Myocyte (in vitro differentiated cells): ENCODE measurements at regions not wholly inside any gene's neighbourhood (a gene's known extent, or its start where the extent isn't known, plus 50 kb on each side); places are given as distances from the start of the nearest gene placed in this dataset.

Source experiments
- DNase-seq: peaks from one replicate; pipeline ENCODE4 v3.0.0-alpha.2; 2012; ENCODE audit warnings: low read depth

DNA sequence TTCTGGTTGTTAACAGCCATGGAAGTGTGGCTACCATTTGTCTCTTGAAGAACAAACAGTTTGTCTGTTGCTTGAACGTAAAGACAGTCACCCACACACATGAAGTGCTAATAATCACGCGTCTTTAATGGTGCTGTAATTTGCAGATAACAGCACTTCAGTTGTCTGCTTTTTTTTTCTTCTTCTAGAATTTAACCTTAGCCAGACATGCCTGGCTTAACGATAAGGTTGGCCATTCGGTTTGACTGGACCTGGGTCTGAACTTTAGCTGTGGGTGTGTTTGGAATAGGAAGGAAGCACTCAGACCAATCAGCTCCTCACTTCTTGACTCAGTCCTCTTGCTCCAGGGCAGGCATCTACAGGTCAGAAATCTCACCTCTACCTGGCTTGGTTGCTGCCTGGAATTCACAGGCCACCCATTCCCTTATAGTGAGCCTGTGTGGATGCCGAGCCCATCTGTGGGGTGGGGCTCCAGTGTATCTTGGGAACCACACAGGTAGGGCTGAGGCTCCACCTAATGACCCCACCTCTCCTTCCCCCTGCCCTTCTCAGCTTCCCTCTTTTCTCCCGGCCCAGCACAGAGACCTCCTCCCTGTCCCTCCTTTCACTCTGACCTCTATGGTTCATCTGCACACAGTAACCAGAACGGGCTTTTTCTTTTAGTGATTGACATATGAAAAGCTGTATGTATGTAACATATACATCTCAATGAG is 246.4 kb upstream of the PWP1 start:
- DNase-seq: no peak

DNA sequence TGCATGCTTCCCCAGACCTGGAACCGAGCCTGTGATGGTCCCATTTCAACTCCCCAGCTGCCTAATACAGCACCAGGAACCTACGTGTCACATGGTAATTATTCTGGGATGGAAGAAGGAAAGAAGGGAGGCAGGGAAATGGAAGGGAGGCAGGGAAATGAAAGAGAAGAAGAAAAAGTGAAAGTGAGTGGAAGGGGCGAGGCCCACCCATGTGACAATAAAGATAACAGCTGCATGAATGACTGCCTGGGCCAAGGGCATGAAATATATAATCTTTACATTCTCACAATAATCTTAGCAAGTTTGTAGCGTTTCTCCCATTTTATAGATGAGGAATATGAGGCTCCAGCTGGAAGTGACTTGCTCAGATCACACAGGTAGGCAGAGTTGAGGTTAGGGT is 245.0 kb upstream of the PWP1 start:
- no peak for DNase-seq

DNA sequence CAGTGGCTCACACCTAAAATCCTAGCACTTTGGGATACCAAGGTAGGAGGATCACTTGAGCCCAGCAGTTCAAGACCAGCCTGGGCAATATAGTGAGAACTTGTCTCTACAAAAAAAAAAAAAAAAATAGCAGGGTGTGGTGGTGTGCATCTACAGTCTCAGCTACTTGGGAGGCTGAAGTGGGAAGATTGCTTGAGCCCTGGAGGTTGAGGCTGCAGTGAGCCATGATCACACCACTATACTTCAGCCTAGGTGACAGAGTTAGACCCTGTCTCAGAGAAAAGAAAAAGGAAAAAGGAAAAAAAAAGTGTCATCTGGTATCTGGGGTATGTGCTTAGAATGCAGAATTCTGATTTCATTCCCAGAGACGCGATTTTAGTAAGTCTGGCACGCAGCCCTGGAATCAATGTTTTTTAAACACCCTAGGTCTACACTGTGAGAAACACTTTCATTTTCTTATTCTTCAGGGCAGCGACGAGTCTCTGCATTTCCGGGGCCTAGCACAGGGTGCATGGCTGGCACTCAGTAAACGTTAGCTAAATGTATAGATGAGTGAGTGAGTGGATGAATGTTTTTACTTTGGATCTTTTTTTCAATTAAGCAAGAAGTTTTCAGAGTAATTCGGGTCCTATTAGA is 243.8 kb upstream of the PWP1 start:
- peak; percentile 8 for DNase-seq

GRCh38 chr12:107442326-107442987 is 243.1 kb upstream of the PWP1 start:
- peak; percentile 32 for DNase-seq

DNA sequence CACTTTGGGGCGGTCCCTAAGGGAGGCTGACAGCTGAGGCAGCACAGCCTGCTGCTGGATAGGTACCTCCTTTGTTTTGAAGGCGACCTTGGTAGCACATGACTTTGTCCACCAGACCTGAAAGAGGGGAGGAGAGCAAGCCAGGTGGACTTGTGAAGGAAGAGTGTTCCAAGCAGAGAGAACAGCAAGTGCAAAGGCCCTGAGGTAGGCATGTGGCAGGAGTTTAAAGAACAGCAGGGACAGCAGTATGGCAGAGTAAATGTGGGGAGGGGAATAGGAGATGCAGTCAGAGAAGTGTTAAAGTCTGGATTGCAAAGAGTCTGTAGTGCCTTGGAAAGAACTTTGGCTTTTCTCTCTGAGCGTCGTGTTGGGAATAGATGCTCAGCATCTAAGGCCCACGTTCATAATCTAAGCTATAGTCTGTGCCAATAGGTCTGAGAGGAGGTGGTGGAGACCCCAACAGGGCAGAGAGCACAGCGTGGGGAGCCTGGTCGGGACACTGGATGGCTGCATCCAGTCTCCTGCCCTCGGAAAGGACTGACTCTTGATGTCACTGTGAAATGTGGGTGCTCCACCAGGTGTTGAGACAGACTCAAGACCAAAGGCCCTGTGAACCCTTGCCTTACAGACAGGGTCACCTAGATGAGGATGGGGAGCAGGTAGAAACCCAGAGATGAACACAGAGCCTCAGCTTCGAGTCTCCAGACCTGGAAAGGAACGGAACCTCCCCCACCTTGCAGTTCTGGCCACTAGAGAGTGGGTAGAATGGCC is 242.1 kb upstream of the PWP1 start:
- no peak for DNase-seq

DNA sequence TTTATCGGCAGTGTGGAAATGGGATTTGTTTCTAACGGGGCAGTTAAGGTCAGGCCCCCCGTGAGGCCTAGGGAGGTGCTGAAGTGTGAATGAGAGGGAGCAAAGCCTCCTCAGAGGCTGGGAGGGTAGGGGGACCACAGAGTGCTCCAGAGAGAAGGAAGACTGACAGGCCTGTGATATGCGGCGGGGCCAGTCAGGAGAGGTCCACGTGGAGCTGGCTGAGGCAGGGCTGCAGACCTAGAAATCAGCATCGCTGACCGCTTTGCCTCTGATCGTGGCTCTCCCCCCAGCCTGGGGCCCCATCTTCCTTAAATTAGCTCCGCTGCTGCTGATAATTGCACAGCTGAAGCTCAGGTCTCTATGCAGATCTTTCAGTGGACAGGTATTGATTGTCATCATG is 240.8 kb upstream of the PWP1 start:
- DNase-seq: no peak

DNA sequence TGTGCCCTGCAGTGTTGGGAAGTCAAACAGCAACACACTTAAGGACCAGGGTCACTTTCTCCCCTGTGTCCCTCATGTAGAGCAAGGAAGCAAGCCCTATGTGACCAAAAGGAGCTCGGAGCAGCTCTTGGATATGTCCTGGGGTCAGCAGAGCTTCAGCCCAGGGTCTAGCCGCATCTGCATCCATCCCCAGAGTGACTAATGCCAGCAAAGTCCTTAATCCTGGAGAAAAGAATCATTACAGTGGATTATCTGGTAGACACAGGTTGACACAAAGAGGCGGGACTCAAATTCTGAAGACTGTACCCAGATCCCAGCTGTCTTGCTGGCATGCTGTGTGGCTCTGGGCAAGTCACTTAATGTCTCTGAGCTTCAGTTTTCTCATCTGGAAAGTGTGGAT is 239.1 kb upstream of the PWP1 start:
- no peak for DNase-seq

- DNase-seq: no peak
Observed at GRCh38 chr12:107447336-107447735, 238.3 kb upstream of the PWP1 start.

GRCh38 chr12:107448198-107448597 is 237.4 kb upstream of the PWP1 start:
- peak; percentile 10 for DNase-seq

DNA sequence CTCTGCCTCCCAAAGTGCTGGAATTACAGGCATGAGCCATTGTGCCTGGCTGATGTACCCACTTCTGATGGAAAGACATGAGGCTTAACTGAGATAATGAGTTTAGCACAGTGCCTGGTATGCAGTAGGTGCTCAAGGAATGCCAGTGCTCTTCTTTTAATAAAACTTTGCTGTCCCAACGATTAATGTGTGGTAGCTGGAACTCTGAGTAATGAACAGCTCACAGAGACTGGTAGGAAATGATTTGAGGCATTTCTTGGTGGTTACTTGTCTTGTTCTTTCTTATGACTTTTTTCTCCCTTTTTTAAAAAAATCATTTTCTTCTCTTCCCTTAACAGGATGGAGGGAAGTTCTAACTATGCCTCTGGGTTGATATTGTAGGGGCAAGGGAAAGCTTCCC is 235.7 kb upstream of the PWP1 start:
- no peak for DNase-seq

- DNase-seq: no peak
Observed at GRCh38 chr12:107450541-107450940, 235.1 kb upstream of the PWP1 start.

GRCh38 chr12:107451246-107451645 is 234.4 kb upstream of the PWP1 start:
- no peak for DNase-seq

DNA sequence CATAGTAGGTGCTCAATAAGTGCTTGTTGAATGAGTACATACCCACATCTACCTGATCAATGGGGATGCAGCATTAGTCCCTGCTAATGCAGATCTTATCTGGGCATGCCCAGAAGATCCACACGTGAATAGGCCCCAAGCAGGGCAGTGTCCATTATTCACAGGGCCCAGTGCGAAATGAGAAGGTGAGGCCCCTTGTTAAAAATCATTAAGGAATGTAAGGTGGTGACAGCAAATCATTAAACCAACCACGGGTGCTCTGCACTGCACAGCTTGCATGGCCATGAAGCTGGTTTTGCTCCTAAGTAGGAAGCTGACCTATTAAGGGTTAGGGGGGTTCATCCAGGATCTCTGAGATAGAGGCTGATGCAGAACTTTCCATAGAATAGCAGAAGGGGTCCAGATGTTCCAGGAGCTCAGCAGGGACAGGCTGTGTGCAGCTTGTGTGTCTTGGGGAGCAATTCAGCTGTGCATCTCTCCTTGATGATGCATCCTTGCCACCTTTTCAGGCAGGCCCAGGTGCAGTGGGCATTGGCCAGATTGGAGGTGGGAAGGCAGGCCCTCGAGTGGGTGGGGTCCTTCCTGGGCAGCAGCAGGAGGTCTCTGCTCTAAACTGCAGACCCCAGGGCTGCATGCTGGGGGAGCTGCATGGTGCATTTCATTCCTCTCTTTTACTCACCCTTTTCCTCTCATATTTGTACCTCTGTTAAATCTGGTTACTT is 231.3 kb upstream of the PWP1 start:
- DNase-seq: no peak

DNA sequence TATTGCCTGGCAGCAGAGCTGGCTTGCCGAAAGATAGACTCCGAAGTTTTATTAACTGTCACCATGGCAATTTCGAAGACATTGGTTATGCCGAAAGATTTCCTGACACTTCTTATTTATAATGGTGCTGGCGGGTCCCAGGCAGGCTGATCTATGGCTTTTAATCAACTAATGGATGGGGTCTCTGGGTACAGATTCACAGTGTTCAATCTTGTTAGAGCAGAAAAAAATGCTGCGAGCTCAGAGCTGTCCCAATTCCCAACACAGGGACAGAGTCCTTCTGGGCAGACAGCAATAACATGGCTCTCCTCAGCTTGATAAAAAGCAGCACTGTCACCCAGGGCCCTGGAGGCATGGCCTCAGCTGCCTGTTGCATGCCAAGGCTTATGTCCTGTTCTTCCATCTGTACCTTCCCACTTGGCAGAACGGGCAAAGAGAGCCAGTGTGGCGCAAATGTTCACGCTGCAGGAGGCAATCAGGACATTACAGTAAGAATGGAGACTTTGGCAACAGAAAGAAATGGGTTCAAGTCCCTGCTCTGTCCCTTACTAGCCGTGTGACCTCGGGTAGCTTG is 228.2 kb upstream of the PWP1 start:
- no peak for DNase-seq

- DNase-seq: no peak
Observed at GRCh38 chr12:107458163-107458562, 227.4 kb upstream of the PWP1 start.

- DNase-seq: no peak
Observed at GRCh38 chr12:107458990-107459389, 226.6 kb upstream of the PWP1 start.

- no peak for DNase-seq
Observed at GRCh38 chr12:107459641-107460040, 226.0 kb upstream of the PWP1 start.

GRCh38 chr12:107461222-107461975 is 224.2 kb upstream of the PWP1 start:
- DNase-seq: peak; percentile 62

DNA sequence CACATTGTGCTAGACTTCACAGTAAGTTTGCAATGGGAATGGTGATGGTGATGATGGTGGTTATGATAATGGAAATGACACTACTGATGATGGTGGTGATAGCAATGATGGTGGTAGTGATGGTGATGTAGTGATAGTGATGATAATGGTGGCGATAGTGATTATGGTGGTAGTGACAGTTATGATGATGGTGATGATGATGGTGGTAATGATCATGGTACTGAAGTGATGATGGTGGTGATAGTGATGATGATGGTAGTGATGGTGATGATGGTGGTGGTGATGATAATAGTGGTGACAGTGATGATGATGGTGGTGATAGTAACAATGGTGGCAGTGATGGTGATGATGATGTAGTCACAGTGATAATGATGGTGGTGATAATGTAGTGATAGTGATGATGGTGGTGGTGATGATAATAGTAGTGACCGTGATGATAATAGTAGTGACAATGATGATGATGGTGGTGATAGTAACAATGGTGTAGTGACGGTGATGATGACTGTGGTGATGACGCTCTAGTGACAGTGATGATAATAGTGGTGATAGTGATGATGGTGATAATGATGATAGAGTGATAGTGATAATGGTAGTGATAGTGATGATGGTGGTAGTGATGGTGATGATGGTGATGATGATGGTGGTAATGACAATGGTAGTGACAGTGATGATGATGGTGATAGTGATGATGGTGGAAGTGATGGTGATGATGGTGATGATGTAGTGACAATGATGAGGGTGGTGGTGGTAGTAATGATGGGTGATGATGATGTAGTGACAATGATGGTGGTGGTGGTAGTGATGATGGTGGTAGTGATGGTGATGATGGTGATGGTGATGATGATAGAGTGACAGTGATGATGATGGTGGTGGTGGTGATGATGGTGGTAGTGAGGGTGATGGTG is 222.9 kb upstream of the PWP1 start:
- DNase-seq: no peak
